ENCODE measurements at regions not wholly inside any gene's neighbourhood (a gene's known extent, or its start where the extent isn't known, plus 50 kb on each side); places are given as distances from the start of the nearest gene placed in this dataset.
"Not testable (repeated sequence)": the region's sequence is repeated elsewhere in the genome, so short reads cannot be mapped to it uniquely, and the experiment has no call there.

GRCh38 chr5:8719796-8720195 is 826.1 kb downstream of the SEMA5A start:
- DNase-seq, result no peak
- TF ChIP-seq POLR2A (IDR thresholded peaks at IDR 0.05; ENCODE audit: low read length) (no peak), GATA1 (IDR thresholded peaks at IDR 0.05; ENCODE audit: low read depth, low read length) (no peak)

GRCh38 chr5:8720506-8720905 is 825.4 kb downstream of the SEMA5A start:
- TF ChIP-seq GATA1 (IDR thresholded peaks at IDR 0.05; ENCODE audit: low read depth, low read length) (no peak), POLR2A (IDR thresholded peaks at IDR 0.05; ENCODE audit: low read length) (no peak)
- no peak for DNase-seq

- TF ChIP-seq GATA1 (IDR thresholded peaks at IDR 0.05; ENCODE audit: low read depth, low read length), result no peak
- no peak for TF ChIP-seq POLR2A (IDR thresholded peaks at IDR 0.05; ENCODE audit: low read length)
- no peak for DNase-seq
Measured at GRCh38 chr5:8721536-8721935, 824.3 kb downstream of the SEMA5A start.

- no peak for DNase-seq
- TF ChIP-seq GATA1 (IDR thresholded peaks at IDR 0.05; ENCODE audit: low read depth, low read length), result no peak
- TF ChIP-seq POLR2A (IDR thresholded peaks at IDR 0.05; ENCODE audit: low read length), result no peak
Measured at GRCh38 chr5:8726383-8727036, 819.4 kb downstream of the SEMA5A start.

- no peak for TF ChIP-seq POLR2A (IDR thresholded peaks at IDR 0.05; ENCODE audit: low read length)
- TF ChIP-seq GATA1 (IDR thresholded peaks at IDR 0.05; ENCODE audit: low read depth, low read length), result no peak
- no peak for DNase-seq
Measured at GRCh38 chr5:8727396-8727795, 818.5 kb downstream of the SEMA5A start.

- no peak for DNase-seq
- no peak for TF ChIP-seq POLR2A (IDR thresholded peaks at IDR 0.05; ENCODE audit: low read length)
- TF ChIP-seq GATA1 (IDR thresholded peaks at IDR 0.05; ENCODE audit: low read depth, low read length), result no peak
Measured at GRCh38 chr5:8729437-8729836, 816.4 kb downstream of the SEMA5A start.

- no peak for DNase-seq
- TF ChIP-seq GATA1 (IDR thresholded peaks at IDR 0.05; ENCODE audit: low read depth, low read length), result no peak
- no peak for TF ChIP-seq POLR2A (IDR thresholded peaks at IDR 0.05; ENCODE audit: low read length)
Measured at GRCh38 chr5:8730194-8730593, 815.7 kb downstream of the SEMA5A start.

- DNase-seq, result not testable (repeated sequence)
Measured at GRCh38 chr5:8731110-8731509, 814.8 kb downstream of the SEMA5A start.

- no peak for DNase-seq
- TF ChIP-seq GATA1 (IDR thresholded peaks at IDR 0.05; ENCODE audit: low read depth, low read length), result no peak
- TF ChIP-seq POLR2A (IDR thresholded peaks at IDR 0.05; ENCODE audit: low read length), result no peak
Measured at GRCh38 chr5:8740595-8740994, 805.3 kb downstream of the SEMA5A start.

- DNase-seq, result no peak
- TF ChIP-seq GATA1 (IDR thresholded peaks at IDR 0.05; ENCODE audit: low read depth, low read length), result no peak
- no peak for TF ChIP-seq POLR2A (IDR thresholded peaks at IDR 0.05; ENCODE audit: low read length)
Measured at GRCh38 chr5:8749556-8749955, 796.3 kb downstream of the SEMA5A start.

- no peak for DNase-seq
- TF ChIP-seq POLR2A (IDR thresholded peaks at IDR 0.05; ENCODE audit: low read length) (no peak), GATA1 (IDR thresholded peaks at IDR 0.05; ENCODE audit: low read depth, low read length) (no peak)
Measured at GRCh38 chr5:8750100-8750499, 795.8 kb downstream of the SEMA5A start.

GRCh38 chr5:8751971-8752370 is 793.9 kb downstream of the SEMA5A start:
- DNase-seq, result no peak
- no peak for TF ChIP-seq POLR2A (IDR thresholded peaks at IDR 0.05; ENCODE audit: low read length)
- TF ChIP-seq GATA1 (IDR thresholded peaks at IDR 0.05; ENCODE audit: low read depth, low read length), result no peak

GRCh38 chr5:8752595-8752994 is 793.3 kb downstream of the SEMA5A start:
- DNase-seq, result no peak
- TF ChIP-seq GATA1 (IDR thresholded peaks at IDR 0.05; ENCODE audit: low read depth, low read length) (no peak), POLR2A (IDR thresholded peaks at IDR 0.05; ENCODE audit: low read length) (no peak)

GRCh38 chr5:8756498-8757084 is 789.3 kb downstream of the SEMA5A start:
- peak in 1 of 2 experiments; percentile 5 for DNase-seq
- no peak for TF ChIP-seq POLR2A (IDR thresholded peaks at IDR 0.05; ENCODE audit: low read length)
- no peak for TF ChIP-seq GATA1 (IDR thresholded peaks at IDR 0.05; ENCODE audit: low read depth, low read length)

- TF ChIP-seq GATA1 (IDR thresholded peaks at IDR 0.05; ENCODE audit: low read depth, low read length), result no peak
- TF ChIP-seq POLR2A (IDR thresholded peaks at IDR 0.05; ENCODE audit: low read length), result no peak
- DNase-seq, result no peak
Measured at GRCh38 chr5:8765886-8766285, 780.0 kb downstream of the SEMA5A start.
